Esophagus (tissue), 2 donors: ENCODE measurements at regions not wholly inside any gene's neighbourhood (a gene's known extent, or its start where the extent isn't known, plus 50 kb on each side); places are given as distances from the start of the nearest gene placed in this dataset.

Source experiments
- H3K27ac ChIP-seq, 2 donors: one replicate each; pipeline ENCODE4 v1.5.1; 2013; ENCODE audit warnings: low read depth in 2 of 2, mild to moderate bottlenecking in 2 of 2, inconsistent platforms in 1 of 2, low read length in 1 of 2, moderate library complexity in 1 of 2
- H3K27me3 ChIP-seq, 2 donors: one replicate each; pipeline ENCODE4 v1.6.1; 2013; ENCODE audit warnings: low read length in 2 of 2, control low read depth in 1 of 2, mild to moderate bottlenecking in 1 of 2; ENCODE audit not compliant: insufficient read depth in 2 of 2, control insufficient read depth in 1 of 2
- H3K36me3 ChIP-seq, 2 donors: one replicate each; pipeline ENCODE4 v1.6.1; 2013; ENCODE audit warnings: low read length in 1 of 2; ENCODE audit not compliant: control insufficient read depth in 2 of 2, insufficient read depth in 2 of 2
- H3K4me1 ChIP-seq, 2 donors: one replicate each; pipeline ENCODE4 v1.6.1; 2013; ENCODE audit warnings: low read length in 1 of 2; ENCODE audit not compliant: control insufficient read depth in 2 of 2, insufficient read depth in 2 of 2
- H3K4me3 ChIP-seq, 2 donors: one replicate each; pipeline ENCODE4 v1.5.1; 2013; ENCODE audit warnings: low read length in 2 of 2, mild to moderate bottlenecking in 2 of 2, low read depth in 1 of 2, moderate library complexity in 1 of 2
- H3K9me3 ChIP-seq, 2 donors: one replicate each; pipeline ENCODE4 v1.6.1; 2013; ENCODE audit warnings: mild to moderate bottlenecking in 2 of 2, low read depth in 1 of 2, low read length in 1 of 2, moderate library complexity in 1 of 2; ENCODE audit not compliant: control insufficient read depth in 2 of 2, insufficient read depth in 1 of 2
- WGBS, 2 donors: extraction: QIAGEN DNeasy Blood & Tissue Kit; methylation state at CpG; one replicate each; pipeline ENCODE4 v1.1.7; 2013; 5-methylcytosine and 5-hydroxymethylcytosine counted together
- donor health status: healthy with polysubstance abuse.
- donor health status: Bipolar disorder and iron deficiency.

DNA sequence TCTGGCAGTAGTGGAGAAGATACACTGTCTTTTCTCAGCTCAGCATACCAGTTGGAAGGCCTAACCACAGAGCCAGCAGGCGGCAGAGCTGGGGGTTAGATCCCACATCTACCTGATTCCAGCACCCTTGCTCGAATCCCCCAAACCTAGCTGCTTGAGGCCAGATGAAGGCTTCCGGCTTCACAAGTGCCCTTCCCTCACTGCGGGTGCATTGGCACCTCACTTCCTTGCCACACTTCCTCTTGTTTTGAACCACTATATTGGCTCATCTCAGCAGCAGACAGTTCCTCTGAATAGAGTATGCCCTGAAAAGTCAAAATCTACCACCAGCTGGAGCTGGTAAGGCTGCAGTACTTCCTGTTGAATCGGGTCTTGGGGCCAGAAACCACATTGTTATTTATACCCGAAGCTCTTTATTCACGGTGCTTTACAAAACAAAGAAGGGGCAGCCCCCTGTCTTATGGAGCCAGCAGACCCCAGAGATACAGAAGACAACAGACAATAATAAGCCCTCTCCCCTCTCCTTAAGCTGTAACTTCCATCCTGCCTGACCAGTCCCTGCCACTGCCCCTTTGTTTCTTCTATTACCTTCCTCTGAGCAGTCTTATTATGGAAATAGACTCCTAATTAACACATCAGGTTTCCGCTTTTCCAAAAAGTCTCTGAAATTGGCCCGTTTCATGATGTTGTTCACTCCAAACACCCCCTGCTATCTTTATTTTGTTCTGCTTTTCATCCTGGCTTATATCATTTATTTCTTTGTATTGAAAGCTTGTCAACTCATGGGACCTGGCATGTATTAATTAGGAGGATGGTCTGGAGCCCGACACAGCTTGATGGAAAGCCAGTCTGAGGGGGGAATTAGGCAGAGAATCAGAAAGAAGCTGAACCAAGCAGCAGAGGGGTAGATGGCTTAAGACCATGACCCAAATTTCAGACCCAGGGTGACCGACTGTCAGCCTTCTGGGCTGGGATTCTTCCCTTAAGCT is 233.5 kb downstream of the EFCAB11 start:
- 73 to 75% methylated on average over 11 of the region's 11 CpGs for WGBS, 2 donors
- no peaks in the 10 kb centered on the region for H3K9me3 ChIP-seq
- peak overlapping the region in 1 of 2 donors; percentile 1 for H3K27ac ChIP-seq
- no peak overlapping the region for H3K4me3 ChIP-seq
- no peaks in the 10 kb centered on the region for H3K36me3 ChIP-seq
- peaks cover 2 to 3% of the 10 kb centered on the region in 2 donors for H3K4me1 ChIP-seq
- H3K27me3 ChIP-seq: no peaks in the 10 kb centered on the region

DNA sequence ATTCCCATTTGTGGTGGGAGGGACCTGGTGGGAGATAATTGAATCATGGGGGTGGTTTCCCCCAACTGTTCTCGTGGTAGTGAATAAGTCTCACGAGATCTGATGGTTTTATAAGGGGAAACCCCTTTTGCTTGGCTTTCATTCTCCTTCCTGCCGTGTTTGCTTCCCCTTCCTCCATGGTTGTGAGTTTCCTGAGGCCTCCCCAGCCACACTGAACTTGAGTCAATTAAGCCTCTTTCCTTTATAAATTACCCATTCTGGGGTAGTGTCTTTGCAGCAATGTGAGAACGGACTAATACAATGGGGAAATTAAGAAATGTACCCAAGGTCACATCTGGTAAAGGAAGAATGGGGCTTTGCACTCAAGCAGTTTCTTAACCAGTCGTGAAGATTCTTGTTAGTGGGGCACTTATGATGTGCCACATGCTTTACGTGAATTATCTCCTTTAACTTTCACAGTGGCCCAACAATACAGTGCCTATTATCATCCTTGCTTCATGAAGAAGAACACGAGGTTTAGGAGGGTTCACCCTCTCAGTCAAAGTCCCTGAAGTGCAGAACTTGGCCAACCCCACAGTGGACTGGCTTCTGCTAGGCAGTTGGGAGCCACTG is 234.3 kb downstream of the EFCAB11 start:
- no peak overlapping the region for H3K4me3 ChIP-seq
- 69 to 74% methylated on average over 7 of the region's 7 CpGs for WGBS, 2 donors
- H3K27me3 ChIP-seq: no peaks in the 10 kb centered on the region
- peaks cover 2 to 3% of the 10 kb centered on the region in 2 donors for H3K4me1 ChIP-seq
- no peaks in the 10 kb centered on the region for H3K36me3 ChIP-seq
- no peaks in the 10 kb centered on the region for H3K9me3 ChIP-seq
- no peak overlapping the region for H3K27ac ChIP-seq

DNA sequence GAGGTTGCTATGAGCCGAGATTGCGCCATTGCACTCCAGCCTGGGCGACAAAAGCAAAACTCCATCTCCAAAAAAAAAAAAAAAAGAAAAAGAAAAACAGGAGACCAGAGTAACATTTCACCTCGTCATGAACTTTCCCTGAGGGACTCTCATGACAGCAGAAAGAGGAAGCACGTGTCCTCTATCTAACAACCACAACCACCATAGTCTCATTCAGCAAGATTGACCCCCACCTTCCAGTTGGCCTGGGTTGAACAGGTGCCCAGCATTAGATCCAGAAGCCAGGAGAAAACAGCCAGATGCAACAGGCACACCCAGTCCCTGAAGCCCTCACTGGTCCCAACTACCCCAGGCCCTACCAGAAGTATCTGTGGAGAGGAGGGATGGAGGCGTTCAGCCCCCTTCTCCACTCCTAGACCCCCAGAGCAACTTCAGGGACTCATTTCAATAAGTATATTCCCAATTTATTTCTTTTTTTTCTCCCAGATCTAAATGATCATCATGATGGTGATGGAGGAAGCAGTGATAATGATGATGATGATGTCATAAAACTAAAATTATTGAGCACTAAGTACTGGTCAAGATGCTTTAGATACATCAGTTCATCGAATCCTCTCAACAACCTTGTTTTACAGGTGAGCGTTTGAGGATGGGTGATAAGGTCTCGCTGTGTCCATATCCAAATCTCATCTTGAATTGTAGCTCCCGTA is 235.0 kb downstream of the EFCAB11 start:
- WGBS, 2 donors: 89 to 93% methylated on average over 10 of the region's 10 CpGs
- H3K4me3 ChIP-seq: no peak overlapping the region
- no peaks in the 10 kb centered on the region for H3K9me3 ChIP-seq
- H3K4me1 ChIP-seq: peaks cover 2 to 3% of the 10 kb centered on the region in 2 donors
- no peaks in the 10 kb centered on the region for H3K36me3 ChIP-seq
- no peak overlapping the region for H3K27ac ChIP-seq
- no peaks in the 10 kb centered on the region for H3K27me3 ChIP-seq

DNA sequence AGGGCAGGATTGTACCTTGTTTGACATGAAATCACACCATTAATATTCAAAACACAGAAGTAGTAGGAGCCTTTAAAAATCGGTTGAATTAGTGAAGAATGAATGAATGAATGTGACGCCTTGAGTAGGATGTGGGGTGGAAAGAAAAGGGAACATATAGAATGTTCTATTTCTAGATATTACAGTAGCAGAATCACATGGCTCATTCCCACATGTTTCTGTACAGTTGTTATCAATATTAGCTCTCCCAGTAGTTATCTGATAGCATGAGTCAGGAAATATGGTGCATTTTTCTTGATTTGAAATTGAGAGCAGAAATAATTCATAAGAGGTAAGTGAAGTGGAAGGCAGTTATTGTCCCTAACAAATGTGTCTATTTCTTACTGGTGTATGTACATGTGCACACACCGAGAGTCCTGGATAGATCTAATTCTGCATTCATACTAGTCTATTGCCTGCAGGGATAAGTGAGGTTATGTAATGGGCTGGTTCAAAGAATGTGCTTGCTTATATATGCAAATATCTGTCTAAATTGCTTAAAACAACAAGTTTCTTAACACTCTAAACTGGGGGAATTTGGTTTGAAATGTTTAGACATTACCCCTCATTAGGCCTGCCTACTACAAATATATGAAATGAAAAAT is 245.4 kb downstream of the EFCAB11 start:
- Histone ChIP-seq H3K9me3 (peaks cover 0 to 2% of the 10 kb centered on the region in 2 donors), H3K27me3 (no peaks in the 10 kb centered on the region), H3K4me1 (no peaks in the 10 kb centered on the region), H3K4me3 (no peak overlapping the region), H3K27ac (no peak overlapping the region), H3K36me3 (no peaks in the 10 kb centered on the region)
- WGBS, 2 donors: 76% methylated on average over 3 of the region's 3 CpGs

DNA sequence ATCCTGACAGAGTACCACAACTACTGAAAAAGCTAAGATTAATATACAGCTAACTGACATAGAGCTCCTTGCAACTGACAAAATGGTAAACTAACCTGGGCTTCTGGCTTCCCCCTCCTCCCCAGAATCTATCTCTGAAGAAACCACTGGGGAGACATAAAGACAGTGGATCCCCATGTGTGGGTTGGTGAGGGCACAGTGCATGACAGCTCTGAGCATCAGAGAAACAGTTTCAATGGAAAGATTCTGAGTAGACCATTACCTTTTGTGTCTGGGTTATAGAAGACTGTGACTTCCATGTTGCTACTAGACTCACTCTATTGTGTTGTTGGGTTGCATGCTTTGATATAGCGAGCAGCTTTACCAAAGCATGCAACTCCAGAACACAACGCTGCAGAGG is 247.4 kb downstream of the EFCAB11 start:
- no peak overlapping the region for H3K4me3 ChIP-seq
- no peaks in the 10 kb centered on the region for H3K36me3 ChIP-seq
- peaks cover 0 to 2% of the 10 kb centered on the region in 2 donors for H3K9me3 ChIP-seq
- no peaks in the 10 kb centered on the region for H3K27me3 ChIP-seq
- no peak overlapping the region for H3K27ac ChIP-seq
- WGBS, 2 donors: 92 to 98% methylated on average over 2 of the region's 2 CpGs
- peaks cover 0 to 2% of the 10 kb centered on the region in 2 donors for H3K4me1 ChIP-seq

DNA sequence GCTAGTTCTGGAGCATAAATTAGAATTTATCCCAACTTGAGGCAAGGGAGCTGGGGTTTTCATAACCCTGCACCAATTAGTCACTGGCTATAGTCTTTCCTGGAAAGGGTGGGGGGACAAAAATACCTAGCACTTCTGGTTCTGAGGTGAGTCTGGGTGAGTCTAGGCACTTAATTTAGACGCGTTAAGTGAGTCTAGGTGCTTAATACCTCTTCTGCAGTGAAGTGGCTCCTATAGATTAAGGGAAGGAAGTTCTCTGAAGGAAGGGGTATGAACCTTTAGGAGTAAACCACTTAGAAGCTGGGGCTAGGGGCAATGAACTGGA is 251.7 kb downstream of the EFCAB11 start:
- H3K27ac ChIP-seq: no peak overlapping the region
- no peaks in the 10 kb centered on the region for H3K36me3 ChIP-seq
- no peaks in the 10 kb centered on the region for H3K27me3 ChIP-seq
- no peaks in the 10 kb centered on the region for H3K9me3 ChIP-seq
- WGBS, 2 donors: 94 to 95% methylated on average over 2 of the region's 2 CpGs
- H3K4me3 ChIP-seq: no peak overlapping the region
- peaks cover 0 to 3% of the 10 kb centered on the region in 2 donors for H3K4me1 ChIP-seq

DNA sequence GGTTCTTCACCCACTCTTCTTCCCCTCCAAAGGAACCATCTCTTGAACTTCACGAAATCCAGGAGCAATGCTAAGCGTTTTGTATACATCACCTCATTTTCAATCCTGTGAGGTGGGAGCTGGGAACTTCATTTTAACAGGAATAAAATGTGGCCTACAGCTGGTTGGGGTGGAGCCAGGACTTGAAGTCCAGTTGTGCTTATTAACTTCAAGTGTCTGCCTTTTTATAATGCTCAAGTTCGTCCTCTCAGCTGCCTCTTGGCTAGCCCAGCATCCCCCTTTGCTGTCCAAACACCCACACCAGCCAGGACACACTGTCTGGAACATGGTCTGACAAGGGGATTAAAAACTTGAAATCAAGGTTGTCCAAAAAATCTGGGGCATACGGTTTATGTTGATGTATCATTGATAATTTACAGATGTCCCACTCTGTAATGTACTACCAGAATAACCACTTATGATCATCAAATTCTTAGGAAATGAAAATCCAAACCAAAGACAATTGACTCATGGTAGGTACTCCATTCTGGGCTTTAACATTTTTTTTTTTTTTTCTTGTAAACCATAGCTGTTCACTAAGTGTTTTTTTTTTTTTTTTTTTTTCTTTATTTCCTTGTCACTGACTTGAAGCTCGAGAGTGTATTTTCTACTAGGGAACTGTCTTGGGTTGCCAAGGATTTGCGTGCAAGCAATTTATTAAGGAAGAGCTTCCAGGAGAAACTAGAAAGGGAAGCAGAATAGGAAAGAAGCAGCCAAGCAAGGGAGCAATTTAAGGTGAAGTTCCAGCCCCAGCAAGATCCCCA is 252.3 kb downstream of the EFCAB11 start:
- Histone ChIP-seq H3K9me3 (no peaks in the 10 kb centered on the region), H3K36me3 (no peaks in the 10 kb centered on the region), H3K27me3 (no peaks in the 10 kb centered on the region), H3K4me1 (peaks cover 0 to 3% of the 10 kb centered on the region in 2 donors), H3K4me3 (peak overlapping the region; percentile 55 to 79), H3K27ac (peak overlapping the region; percentile 34 to 61)
- 31 to 48% methylated on average over 6 of the region's 6 CpGs for WGBS, 2 donors

DNA sequence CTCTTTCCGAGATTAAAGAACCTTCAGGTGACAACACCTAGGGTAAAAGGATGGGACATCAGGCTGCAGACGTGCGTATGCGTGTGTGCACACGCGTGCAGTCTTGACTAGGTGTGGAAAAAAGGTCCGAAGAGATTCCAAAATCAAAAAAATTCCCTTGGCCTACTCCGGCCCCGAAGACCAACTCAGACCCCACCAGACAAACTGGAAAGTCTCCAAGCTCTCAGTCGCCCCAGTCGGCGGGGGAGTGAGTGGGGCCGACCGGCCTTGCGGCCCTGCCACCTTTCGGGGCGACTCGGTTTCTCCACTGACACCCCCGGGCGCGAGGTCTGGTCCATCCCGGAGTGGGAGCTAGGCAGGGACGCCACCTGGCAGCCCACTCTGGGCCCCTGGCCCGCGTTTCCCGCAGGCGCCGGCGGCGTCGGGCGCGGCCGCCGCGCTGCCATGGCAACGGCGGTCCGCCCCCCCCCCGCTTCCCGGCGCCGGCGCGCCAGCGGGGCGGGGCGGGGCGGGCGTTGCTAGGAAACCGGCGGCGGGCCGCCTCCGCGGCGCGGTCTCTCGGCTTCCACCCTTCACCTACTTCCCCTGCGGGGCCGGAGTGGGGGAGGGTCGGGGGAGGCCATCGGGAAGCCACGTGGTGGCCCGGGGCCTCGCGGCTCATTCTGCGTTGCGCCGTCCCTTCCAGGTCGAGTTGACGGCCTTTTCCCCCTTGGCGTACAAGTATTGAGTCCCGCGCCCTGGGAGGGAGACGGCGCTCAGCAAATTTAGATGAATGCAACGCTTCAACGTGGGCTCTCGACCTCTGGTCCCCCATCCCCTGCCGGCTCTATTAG is 253.1 kb downstream of the EFCAB11 start:
- Histone ChIP-seq H3K27ac (peak overlapping the region; percentile 34 to 61), H3K4me1 (peaks cover 0 to 3% of the 10 kb centered on the region in 2 donors), H3K27me3 (no peaks in the 10 kb centered on the region), H3K9me3 (no peaks in the 10 kb centered on the region), H3K36me3 (no peaks in the 10 kb centered on the region), H3K4me3 (peak overlapping the region; percentile 55 to 79)
- WGBS, 2 donors: 4 to 7% methylated on average over 65 to 73 of the region's 81 CpGs
